ENCODE measurements at regions not wholly inside any gene's neighbourhood (a gene's known extent, or its start where the extent isn't known, plus 50 kb on each side); places are given as distances from the start of the nearest gene placed in this dataset.

DNA sequence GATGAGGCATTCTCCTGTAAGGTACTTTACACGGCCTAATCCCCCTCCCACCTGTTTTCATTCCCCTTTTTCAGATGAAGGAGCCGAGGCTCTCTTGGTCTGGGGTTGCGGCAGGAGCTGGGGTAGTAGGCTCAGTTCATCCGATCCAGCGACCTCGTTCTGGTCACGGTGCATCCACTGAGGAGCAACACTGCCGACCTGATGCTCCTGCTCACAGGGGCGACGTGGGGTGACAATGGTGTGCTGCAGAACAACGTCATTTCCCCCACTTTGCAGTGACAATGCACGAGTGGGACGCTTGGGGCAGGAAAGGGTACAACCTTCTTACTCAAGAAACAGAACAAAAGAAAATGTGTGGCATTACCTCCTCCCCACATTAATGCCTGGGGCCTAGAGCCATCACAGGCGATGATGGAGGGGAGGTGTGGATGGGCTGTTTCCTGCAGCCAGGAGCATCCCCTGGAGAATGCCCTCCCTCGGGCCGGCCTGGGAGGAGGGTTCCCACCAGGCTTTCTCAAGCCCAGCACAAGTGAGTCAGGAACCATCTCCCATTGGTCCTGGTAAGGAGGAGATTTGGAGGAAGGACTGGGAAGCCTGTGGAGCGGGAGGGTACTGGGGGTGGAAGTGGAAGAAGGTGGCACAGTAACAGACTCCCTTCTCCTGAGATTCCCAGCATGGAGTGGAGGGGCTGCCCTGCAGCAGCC lies 125.6 kb downstream of the SPATA19 start:
- no peak for DNase-seq

DNA sequence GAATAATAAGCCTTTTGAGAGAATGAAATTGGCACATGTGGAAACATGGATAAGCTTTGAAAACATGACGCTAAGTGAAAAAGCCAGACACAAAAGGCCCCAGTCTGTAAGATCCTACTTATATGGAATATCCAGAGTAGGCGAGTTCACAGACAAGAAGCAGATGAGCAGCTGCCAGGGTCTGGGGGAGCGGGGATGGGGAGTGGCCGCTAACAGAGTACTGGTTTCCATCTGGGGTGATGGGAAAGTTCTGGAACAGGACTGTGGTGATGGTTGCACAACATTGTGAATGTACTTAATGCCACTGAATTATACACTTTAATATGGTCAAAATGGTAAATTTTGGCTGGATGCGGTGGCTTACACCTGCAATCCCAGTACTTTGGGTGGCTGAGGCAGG lies 126.5 kb downstream of the SPATA19 start:
- no peak for DNase-seq

DNA sequence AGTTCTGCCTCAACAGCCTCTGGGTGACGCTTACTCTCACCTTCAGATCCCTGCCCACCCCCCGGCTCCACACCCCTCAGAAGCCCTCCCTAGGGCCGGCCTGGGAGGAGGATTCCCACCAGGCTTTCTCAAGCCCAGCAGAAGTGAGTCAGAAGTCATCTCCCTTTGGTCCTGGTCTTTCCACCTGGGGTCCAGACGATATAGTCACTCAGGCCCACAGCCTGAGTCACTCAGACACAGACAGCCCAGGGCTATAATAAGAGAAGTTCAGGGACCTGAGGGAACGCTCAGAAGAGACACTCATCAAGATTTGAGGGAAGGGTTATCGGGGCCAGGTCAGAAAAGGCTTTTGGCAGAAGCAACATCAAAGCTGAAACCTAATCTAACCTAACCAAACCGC lies 127.1 kb downstream of the SPATA19 start:
- DNase-seq: no peak

DNA sequence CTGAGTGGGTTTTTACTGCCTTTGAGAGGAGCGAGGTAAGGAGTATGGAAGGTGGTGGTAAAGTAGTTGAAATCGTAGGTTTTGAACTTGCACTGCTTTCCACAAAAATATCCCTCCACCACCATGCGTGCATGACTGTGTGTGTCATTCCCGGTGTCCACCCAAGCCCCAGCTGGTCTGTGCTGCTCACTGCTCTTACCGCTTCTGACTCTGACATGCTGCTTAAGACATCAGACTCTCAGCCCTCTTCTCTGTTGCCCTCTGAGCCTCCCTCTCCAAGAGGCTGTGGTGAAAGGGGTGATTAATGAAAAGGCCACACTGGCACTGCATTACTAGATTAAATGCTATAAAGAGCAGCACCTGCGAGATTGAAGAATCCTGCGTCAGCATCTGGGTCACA lies 128.7 kb downstream of the SPATA19 start:
- no peak for DNase-seq

DNA sequence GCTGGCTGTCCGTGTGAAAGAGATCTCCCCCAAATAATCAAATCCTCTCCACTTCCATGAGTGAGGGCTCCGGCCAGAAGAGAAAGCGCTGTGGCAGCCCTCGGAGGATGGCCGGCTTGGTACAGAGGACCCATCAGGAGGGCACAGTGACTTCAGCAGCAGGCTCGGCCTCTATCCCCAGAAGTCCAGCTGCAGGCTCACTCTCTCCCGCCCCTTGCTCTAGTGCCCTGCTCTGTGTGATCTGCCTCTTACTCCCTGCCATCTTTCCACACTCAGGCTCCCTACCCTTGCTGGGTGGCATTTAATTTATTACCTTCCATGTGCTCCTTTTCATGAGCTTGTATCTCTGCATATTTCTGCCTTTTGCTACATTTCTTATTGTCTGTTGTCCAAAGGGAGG lies 129.7 kb downstream of the SPATA19 start:
- DNase-seq: no peak

DNA sequence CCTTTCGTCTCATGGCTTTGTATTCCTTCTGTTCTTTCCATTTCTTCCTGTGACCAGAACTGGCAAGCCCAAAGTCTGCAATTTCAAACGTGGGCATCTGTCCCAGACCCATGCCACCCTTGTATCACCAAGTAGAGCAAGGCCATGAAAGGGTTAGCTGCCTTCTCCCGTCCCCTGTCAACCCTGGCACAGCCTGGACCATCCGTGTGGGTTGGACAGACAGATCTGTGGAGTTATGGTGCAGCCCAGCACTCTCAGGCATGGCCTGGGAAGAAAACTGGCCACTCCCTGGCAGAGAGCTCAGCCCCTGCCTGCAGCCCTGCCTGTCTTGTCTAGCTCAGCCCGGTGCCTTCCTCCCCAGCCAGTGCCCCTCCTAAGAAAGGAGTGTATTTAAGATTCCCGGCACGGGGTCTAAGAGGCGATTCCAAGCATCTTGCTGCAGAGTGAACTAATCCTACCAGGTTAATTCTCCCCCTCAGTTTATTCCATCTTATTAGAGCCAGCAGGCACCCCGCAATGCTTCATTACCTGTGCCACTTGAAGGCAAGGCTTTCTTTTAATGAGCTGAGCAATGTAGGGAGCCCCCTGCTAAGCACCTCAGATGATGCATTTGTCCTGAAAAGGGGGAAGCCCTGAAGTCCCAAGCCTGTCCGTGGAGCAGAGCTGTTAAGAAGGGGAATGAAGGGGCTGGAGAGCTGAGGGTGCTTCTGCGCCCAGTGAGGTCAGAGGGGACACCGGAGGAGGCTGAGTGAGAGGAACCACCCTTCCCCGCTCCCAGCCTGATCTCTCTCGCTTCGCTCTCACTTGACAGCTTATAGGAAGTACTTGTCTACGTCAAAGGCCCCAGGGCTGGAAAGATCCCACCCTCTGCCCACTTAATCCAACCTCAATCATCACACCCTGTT lies 130.6 kb downstream of the SPATA19 start:
- no peak for DNase-seq

DNA sequence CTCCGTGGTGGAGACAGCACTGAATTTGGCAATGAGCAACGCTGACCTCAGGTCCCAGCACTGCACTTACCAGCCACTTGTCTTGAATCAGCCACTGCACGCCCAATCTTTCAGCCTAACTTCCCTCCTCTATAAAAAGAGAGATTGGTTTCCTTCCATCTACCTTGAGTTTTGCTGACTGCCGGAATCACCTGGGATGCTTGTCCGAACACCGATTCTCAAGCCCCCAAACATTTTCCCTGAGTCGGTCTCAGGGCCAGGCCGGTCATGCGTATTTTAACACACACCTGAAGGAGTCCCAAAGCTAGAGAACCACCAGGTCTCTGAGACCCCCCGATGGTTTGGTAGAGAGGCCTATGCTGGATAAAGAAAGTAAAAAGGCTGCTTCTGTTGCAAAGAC lies 131.5 kb downstream of the SPATA19 start:
- DNase-seq: no peak

DNA sequence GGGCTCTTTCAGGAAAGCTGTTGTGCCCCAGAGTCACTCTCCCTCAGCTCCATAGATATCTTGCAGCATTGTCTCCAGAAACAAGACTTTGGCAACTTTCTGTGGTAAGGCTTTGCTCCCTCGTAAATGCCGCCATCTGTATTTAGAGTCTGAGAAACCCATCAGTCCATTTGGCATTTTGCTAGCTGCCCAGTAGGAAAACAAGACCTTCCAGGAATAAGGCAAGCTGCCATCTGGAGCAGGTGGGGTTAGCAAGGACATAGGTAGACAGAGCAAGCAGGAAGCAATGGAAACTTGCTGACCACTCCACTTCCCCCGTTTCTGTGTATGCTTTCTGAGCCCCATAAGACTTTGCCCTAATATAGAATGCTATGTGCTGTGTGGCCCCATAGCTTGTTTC lies 131.9 kb downstream of the SPATA19 start:
- DNase-seq: no peak

DNA sequence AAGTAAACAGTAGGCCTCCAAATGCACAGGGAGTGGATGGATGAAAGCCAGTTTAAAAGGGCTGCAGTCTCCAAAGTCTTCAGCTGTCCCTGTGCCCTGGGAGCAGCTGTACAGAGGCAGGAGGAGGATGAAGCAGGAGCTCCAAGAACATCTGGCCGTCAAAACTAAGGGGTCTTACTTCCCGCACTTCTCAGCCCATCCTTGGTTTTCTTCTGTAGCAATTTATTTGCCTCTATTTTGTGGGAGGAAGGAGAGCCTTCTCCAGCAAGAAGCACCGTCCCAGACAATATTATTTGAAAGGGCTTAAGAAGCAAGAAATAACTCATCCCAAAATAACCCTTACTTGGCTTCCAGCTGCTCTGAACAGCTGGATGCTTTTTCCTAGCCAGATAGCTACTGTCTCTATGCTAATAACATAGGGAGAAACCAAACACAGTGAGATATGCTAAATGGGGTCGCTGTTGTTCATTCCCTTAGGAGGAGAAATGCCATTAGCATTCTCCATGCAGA lies 133.2 kb downstream of the SPATA19 start:
- DNase-seq: no peak

DNA sequence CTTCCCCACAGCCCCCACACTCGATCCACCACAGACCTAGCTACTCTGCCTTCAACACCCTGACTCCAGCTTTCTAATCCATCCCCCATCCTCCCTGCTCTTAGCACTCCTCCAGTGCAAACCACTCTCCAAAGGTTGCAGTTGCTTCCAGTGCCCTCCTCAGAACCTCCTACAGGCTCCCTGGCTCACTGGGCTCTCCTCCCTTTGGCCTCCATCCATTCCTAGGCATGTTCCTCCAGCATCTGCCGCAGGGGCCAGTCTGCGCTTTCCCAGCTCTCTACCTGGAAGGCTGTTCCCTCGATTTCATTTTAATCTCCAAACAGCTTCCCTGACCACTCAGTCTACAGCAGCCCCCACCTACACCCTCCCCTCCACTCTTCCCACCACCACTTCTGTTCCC lies 133.8 kb downstream of the SPATA19 start:
- DNase-seq: no peak

DNA sequence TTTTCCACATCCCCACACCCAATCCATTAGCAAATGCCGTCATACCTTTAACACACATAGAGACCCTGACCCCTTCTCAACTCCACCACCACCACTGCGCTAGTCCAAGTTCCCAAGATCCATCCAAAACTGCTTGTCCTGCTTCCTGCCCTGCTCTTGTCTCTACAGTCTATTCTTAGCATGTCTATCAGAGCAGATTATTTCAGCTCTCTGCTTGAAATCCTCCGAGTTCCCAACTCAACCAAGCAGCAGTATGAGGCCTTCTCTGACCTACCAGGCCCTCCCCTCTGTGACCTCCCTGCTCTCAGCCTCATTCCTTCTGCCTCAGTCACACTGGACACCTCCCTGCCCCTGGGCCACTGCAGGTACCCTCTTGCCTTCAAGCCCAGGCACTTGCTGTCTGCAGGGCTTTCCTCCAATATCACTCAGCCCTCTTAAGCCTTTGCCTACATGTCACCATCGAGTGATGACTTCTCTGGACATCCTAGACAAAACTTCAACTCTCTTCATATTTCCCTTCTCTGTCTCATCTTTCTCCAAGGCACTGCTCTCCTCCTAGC lies 134.6 kb downstream of the SPATA19 start:
- no peak for DNase-seq

DNA sequence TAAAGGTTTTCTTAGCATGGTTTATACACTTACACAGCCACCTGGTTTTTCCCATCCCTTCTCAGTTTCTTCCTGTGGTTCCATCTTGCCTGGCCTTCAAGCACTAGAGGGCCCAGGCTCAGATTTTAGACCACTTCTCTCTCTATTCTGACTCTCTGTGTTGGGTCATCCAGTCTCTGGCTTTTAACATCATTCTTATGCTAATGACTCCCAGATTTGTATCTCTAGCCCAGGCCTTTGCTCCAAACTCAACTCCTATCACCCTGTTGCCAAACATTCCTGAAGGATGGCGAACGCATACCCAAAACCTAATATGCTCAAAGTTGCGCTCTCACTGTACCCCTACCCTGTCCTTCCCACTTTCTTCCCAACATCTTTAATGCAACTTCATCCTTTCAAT lies 135.1 kb downstream of the SPATA19 start:
- DNase-seq: no peak

DNA sequence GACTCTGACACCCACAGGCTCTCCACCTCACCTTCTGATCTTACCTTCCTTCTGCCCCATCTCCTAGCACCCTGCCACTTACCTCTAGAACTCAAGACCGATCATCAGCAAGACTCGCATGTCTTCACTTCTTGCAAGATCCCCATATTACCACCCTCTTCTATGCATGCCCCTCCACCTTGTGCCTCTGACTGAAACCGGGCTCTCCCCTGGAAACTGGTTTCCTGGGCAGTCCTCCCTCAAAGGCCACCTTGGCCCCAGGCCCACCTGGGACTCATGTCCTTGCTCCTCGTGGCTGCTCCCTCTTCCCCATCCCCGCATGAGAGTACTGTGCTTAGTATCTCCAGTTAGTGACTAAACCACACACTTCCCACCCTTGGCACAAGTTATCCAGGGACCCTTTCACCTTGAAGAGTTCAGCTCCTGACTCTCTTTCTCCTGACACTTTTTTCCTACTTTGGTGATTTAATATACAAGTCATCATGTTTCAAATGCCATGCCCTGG lies 136.7 kb downstream of the SPATA19 start:
- DNase-seq: no peak

DNA sequence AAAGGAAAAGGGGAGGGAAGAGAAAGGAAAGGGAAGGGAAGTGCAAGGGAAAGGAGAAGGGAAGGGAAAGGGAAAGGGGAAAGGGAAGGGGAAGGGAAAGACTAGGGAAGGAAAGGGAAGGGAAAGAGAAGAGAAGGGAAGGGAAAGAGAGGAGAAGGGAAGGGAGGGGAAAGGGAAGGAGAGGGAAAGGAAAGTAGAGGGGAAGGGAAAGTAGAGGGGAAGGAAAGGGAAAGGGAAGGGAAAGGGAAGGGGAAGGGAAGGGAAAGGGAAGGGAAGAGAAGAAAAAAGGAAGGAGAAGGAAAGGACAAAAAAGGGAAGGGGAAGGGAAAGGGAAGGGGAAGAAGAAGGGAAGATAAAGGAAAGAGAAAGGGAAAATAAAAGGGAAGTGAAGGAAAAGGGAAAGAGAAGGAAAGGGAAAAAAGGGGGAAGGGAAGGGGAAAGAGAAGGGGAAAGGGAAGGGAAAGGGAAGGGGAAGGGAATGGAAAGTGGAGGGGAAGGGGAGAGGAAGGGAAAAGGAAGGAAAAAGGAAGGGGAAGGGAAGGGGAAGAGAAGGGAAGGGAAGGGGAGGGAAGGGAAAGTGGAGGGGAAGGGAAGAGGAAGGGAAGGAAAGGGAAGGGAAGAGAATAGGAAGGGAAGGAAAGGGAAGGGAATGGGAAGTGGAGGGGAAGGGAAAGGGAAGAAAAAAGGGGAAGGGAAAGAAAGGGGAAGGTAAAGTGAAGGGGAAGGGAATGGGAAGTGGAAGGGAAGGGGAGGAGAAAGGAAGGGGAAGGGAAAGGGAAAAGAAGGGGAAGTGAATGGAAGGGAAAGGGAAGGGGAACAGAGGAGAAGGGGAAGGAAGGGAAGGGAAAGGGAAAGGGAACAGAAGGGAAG lies 138.2 kb downstream of the SPATA19 start:
- no peak for DNase-seq

DNA sequence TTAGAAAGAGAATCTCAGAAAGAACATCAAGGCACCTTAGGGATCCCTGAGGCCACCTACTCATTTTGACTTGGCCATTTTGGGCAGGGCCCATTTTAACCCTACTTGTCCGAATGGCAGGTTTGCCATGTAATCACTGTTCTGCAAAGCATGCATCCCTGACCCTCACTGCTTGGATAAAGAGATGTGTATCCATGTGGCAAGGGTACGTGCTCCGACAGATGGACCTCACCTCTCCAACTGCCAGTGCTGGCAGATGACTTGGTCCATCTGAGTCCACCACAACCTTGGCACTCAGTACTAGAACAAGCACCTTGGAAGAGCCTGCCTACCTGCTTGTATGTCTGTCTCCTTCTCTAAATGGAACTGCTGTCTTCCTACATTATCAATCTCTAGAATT lies 139.4 kb downstream of the SPATA19 start:
- no peak for DNase-seq

DNA sequence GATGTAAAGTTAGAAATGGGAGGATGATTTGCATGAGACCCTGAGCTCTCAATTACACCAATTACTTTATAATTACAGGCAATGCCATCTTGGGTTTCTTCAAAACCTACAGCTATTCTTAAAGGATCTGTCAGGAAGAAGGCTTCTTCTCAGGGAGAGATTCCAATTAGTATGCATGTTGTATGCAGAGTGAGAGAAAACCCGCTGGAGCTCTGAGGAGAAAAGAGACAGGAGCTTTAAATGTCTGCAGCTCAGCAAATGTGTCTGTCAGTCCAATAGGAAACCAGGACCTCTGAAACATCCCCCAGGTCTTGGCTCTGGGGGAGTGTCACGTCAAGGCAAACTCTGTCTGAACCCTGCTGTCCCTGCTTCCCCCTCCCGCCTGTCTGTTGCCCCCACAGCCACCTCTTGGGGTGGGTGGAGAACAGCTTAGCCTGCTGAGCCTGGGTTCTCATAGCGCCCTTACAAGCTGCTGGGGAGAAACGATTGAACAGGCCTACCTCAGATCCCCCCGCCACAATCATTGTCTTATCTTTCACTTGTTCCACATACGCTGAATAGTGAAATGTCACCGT lies 140.2 kb downstream of the SPATA19 start:
- DNase-seq: no peak

DNA sequence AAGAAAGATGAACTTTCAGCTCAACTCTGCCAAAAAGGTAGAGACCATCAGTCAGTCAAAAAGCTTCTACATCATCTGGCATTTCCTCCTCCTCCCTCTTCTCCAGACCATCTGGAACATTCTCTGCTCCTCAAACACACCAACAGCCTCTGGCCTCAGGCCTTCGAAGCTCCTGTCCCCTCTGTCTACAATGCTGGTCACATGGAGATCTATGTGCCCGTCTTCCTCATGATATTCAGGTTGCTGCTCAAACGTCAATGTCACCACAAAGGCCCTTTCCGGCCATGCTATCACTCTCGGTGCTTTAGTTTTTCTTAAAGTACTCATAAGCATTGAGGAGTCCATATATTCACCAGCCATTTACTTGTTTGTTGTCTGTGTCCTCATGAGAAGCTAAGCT lies 146.2 kb downstream of the SPATA19 start:
- no peak for DNase-seq

DNA sequence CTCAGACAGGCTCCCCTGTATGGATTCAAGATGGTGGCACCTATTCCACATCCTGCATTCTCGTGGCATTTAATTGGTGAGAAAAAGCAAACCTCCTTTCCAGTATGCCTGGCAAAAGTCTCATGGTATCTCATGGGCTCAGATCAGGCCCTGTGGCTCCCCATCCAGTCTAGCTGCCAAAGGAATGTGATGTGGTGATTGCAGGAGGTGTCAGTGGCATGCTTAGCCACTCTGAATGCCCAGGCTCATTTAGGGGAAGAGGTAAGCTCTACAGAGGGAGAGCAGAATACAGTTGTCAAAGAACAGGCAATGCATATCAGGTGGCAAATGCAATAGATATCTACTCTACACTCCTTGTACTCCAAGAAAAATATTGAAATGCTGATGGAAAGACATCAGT lies 146.7 kb downstream of the SPATA19 start:
- DNase-seq: no peak

DNA sequence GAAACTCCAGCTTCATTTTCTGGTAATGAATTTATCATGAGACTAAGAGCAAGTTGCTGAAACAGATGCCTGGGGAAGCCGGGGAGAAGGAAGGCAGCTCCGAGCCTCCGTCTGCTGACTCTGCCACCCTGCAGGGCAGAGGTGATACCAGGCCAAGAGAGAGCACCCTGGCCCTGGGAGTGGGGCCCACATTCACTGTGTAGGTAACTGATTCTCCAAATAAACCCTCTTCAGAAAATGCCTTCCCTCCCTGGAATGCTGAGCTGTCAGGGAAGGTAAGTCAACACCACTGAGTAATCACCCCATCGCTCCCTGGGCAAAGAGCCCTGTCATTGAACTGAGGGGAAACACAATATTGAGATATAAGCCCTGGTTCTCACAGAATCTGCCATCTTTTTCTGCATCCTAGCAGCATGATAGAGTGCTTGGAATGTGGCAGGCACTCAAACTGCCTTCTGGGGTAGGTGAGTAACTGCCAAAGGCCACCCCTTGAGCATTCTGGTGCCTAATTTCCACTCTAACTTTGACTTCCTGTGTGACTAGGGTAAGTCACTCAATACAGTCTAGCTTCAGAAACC lies 147.6 kb downstream of the SPATA19 start:
- DNase-seq: no peak

DNA sequence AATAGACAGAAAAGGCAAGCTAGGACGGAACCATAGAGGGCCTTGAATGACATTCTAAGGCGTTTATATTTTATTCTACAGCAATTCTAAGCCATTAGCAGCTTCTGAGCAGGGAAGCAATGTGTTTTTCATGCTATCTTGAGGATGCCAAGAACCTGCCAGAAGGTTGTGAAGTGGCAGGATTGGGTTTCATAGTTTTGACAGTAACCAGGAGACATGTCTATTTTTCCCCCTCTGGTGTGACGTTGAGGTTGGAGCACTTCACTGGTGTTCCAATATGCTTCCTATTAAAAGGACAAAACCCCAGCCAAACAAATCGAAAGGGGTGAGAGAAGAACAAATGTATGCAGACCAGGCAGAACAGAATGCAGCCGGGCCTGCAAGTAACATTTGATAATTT lies 148.2 kb downstream of the SPATA19 start:
- DNase-seq: no peak

DNA sequence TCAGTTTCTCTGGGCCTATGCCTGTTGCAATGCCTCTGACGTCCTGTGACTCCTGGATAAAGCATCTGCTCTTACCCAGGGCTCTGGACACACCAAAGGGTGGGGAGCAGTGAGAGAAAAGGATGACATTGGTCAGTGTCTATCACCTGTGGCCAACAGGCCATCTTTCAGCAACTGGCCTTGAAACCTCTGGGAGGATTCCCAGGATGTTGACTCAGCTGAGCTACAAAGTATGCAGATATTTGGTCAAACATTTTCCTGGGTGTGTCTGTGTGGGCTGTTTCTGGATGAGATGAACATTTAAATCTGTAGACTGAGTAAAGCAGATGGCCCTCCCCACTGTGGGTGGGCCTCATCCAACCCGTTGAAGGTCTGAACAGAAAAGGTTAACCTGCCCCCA lies 149.9 kb downstream of the SPATA19 start:
- no peak for DNase-seq

DNA sequence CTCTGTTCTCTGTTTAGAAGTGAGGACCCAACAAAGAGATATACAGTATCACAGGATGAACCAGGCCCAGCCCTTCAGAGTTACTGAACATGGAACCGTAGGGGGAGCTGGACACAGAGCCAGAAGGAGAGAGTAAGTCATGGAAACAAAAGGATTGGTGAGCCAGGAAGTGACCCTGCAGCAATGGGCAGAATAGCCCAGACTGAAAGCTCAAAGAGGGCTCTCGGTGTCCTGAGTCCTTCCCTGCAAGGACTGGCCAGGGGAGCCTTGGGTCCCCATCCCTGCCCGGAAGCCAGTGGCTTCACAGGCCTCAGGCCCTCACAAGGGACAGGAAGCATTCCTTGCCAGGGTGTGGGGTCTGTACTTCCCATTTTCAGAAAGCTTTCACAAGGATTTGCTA lies 150.6 kb downstream of the SPATA19 start:
- no peak for DNase-seq

Data from DMS53 (cell line).